SK-N-SH treated with all-trans-retinoic acid at 6 μM for 48 hours (cell line): ENCODE measurements at regions not wholly inside any gene's neighbourhood (a gene's known extent, or its start where the extent isn't known, plus 50 kb on each side); places are given as distances from the start of the nearest gene placed in this dataset.

ENCODE experiments used
- CSDC2 ChIP-seq: fragments of 250-450 bp; sonication (Bioruptor Pico); IDR thresholded peaks from 2 replicates; pipeline ENCODE4 v1.5.0; 2020; ENCODE audit warnings: mild to moderate bottlenecking, moderate library complexity
- TF ChIP-seq, protein P1 (sequence below): fragments of 250-450 bp; sonication (Bioruptor Pico); IDR thresholded peaks from 2 replicates; pipeline ENCODE4 v1.8.0; 2020; ENCODE audit warnings: mild to moderate bottlenecking, moderate library complexity, borderline replicate concordance

DNA sequence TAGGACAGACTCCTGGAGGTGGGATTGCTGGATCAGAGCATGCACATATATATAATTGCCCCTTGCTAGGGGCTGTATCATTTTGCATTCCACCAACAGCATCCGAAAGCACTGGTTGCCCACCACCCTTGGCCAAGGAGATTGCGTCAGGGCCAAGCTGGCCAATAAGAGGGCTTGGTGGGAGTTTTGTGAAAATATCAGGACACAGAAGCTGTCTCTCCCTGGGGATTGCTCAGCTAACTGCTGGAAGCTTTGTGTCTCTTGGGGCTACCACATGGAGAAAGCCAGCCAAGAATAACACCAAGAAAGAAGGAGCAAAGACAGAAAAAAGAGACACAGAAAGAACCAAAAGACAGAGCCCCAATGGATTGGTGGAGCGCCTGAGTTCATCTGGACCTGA lies 90.6 kb upstream of the RALGAPA2 start:
- TF ChIP-seq CSDC2 (CRISPR knock-in tag) = no peak
- TF ChIP-seq, protein P1, sequence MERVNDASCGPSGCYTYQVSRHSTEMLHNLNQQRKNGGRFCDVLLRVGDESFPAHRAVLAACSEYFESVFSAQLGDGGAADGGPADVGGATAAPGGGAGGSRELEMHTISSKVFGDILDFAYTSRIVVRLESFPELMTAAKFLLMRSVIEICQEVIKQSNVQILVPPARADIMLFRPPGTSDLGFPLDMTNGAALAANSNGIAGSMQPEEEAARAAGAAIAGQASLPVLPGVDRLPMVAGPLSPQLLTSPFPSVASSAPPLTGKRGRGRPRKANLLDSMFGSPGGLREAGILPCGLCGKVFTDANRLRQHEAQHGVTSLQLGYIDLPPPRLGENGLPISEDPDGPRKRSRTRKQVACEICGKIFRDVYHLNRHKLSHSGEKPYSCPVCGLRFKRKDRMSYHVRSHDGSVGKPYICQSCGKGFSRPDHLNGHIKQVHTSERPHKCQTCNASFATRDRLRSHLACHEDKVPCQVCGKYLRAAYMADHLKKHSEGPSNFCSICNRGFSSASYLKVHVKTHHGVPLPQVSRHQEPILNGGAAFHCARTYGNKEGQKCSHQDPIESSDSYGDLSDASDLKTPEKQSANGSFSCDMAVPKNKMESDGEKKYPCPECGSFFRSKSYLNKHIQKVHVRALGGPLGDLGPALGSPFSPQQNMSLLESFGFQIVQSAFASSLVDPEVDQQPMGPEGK = no peak
